ES-I3 (cell line): ENCODE measurements at regions not wholly inside any gene's neighbourhood (a gene's known extent, or its start where the extent isn't known, plus 50 kb on each side); places are given as distances from the start of the nearest gene placed in this dataset.
"Not testable (repeated sequence)": the region's sequence is repeated elsewhere in the genome, so short reads cannot be mapped to it uniquely, and the experiment has no call there.

Source experiments
- H3K36me3 ChIP-seq: 2 replicates; pipeline ENCODE4 v1.6.1; 2013; ENCODE audit warnings: mild to moderate bottlenecking, low read length, control low read depth, moderate library complexity; ENCODE audit not compliant: insufficient read depth
- H3K4me1 ChIP-seq: 2 replicates; pipeline ENCODE4 v1.6.1; 2013; ENCODE audit warnings: mild to moderate bottlenecking, control low read depth, low read length; ENCODE audit not compliant: insufficient read depth
- H3K9ac ChIP-seq: 2 replicates; pipeline ENCODE4 v1.6.1; 2013; ENCODE audit warnings: low read depth, mild to moderate bottlenecking, low read length, moderate library complexity
- H3K9me3 ChIP-seq: 2 replicates; pipeline ENCODE4 v1.6.1; 2013; ENCODE audit warnings: mild to moderate bottlenecking, low read length, moderate library complexity; ENCODE audit not compliant: control insufficient read depth, insufficient read depth

DNA sequence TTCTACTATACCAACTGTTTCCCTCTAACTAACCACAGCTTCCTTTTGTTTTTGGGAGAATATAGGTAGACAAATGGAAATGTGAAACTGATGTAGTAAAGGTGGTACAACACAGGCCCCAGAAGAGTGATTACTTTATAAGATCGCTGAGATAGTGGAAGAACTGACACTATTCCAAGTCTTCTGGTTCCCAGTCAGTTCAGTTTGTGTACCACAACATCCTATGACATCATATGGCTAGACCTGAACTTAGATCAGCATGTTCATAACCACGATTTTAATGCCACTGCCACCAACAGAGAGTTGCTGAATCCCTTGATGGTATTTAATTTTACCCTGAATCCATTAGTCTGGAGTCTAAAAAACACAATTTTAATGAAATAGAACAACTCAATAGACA lies 328.9 kb downstream of the GPD2 start:
- Histone ChIP-seq H3K9me3 (no peaks in the 10 kb centered on the region; the same call in 1 of the 2 replicates), H3K4me1 (no peaks in the 10 kb centered on the region), H3K9ac (no peak overlapping the region), H3K36me3 (no peaks in the 10 kb centered on the region; the same call in 1 of the 2 replicates)

DNA sequence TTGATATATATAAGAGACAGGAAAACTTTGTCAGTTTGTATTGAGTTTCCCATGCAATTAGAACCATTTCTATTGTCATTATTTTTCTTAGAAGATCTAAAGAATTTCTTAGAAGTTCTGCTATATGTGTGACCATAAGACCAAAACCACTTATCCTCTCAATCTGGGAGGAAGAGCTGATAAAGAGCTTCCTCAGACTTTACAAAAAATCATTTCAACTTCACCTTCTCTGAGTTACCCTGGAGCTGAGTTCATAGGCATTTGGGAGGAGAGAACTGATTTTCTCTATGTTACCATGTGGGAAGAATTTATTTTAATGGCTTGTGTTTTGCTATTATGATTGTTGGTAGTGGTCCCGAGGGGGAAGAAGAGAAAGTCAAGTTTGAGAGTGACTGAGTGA lies 329.3 kb downstream of the GPD2 start:
- H3K36me3 ChIP-seq = no peaks in the 10 kb centered on the region; the same call in 1 of the 2 replicates
- no peak overlapping the region for H3K9ac ChIP-seq
- H3K4me1 ChIP-seq = no peaks in the 10 kb centered on the region
- H3K9me3 ChIP-seq = no peaks in the 10 kb centered on the region; the same call in 1 of the 2 replicates

DNA sequence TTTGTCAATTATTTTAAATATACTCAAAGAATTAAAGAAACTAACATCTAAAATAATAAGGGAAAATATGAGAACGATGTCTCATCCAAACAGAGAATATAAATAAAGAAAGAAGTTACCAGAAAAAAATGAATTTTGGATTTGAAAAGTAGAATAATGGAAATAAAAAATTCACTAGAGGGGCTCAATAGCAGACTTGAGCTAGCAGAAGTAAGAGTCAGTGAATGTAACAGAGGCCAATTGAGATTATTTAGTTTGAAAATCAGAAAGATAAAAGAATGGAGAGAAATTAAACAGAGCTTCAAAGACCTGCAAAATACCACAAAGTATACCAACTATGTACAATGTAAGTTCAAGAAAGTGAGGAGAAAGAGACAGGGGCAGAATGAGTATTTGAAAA lies 333.6 kb downstream of the GPD2 start:
- no peaks in the 10 kb centered on the region; the same call in 1 of the 2 replicates for H3K9me3 ChIP-seq
- H3K4me1 ChIP-seq = no peaks in the 10 kb centered on the region
- H3K9ac ChIP-seq = no peak overlapping the region
- no peaks in the 10 kb centered on the region; the same call in 1 of the 2 replicates for H3K36me3 ChIP-seq

DNA sequence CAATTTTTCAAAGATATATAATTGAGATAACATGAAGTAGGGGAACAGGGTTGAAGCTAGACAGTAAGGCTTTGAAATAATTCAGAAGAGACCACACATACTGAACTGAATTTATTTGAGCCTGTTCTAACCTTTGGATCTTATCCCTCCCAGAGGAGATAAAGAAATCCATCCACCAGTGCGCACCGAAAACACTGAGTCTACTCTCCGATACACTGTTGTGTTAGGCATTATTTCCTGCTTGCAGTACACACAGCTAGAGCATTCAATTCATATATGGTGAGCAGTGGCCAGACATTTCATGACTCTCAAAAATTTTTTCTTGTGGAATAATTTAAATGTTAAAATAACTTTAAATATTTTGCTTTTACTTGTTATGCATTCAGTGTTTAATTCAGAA lies 342.7 kb downstream of the GPD2 start:
- Histone ChIP-seq H3K36me3 (no peaks in the 10 kb centered on the region), H3K9me3 (no peaks in the 10 kb centered on the region), H3K9ac (no peak overlapping the region), H3K4me1 (0 out of 2 replicates have a peak, but pooled peaks cover under 1% of the 10 kb centered on the region)

DNA sequence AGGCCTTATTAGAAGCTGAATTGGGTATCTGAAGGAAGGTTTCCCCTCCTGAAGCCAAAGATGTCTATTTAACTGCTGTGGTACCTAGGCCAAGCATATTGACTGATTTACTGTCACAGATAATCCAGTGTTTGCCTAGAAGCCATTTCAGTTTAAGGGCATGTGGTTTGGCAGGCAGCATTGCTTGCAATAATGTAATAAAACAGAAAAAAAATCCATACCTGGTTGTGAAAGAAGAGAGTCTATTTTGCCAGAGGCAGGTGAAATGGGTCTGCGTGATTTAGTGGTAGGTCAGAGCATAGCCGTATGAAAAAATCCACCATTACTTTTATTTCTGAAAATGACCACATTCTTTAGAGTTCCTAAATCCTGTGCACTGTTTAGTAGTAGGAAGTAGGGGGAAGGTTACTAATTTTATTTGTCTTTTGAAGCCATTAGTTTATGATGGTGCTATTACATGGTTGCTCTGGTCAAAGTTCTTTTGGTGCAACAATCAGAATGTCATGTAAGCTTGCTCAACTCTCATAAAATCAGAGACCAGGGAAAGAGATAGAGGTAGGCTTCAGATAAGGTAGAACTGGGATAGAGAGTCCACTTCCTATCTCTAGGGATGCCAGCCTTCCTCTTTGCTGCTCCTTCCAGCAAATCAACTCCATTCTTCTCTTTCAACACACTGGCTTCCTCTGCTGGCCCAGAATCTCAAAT lies 343.4 kb downstream of the GPD2 start:
- Histone ChIP-seq H3K9ac (no peak overlapping the region), H3K4me1 (0 out of 2 replicates have a peak, but pooled peaks cover 3% of the 10 kb centered on the region), H3K36me3 (no peaks in the 10 kb centered on the region), H3K9me3 (no peaks in the 10 kb centered on the region)

DNA sequence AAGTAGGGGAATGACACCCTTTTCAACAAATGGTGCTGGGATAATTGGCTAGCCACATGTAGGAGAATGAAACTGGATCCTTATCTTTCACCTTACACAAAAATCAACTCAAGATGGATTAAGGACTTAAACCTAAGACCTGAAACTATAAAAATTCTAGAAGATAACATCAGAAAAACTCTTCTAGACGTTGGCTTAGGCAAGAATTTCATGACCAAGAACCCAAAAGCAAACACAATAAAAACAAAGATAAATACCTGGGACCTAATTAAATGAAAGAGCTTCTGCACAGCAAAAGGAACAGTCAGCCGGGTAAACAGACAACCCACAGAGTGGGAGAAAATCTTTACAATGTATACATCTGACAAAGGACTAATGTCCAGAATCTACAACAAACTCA lies 345.5 kb downstream of the GPD2 start:
- not testable (repeated sequence) for H3K36me3 ChIP-seq, H3K4me1 ChIP-seq, H3K9me3 ChIP-seq, H3K9ac ChIP-seq

DNA sequence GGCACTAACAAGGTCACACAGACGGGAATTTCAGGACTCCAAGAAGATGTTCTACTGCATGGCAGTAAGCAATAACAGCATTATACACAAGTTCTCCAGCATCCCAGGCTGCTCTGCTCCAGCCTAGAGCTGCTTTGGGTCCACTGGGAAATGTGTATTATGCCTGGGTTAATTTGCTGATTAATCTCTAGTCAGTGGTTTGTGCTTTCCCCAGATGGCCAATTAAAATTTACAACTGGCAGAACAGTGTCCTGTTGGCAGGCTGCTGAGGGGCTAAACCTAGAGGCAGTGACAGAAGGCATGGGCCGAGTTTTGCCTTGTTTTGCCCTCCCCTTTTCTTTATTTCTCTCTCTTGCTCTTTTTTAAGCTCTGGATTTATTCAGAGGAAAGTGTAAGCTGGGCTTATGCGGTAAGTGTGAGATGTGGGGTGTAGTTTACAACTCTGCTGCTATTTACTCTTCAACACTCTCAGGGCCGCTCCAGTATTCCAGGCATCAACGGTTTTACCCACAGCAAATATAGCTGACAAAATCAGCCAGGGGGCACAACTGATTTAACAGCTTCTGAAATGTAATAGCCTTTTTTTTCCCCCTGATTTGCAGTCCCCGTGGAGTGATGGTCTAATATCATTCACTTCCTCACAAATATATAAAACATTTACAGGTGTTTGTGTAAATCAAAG lies 348.0 kb downstream of the GPD2 start:
- Histone ChIP-seq H3K36me3 (no peaks in the 10 kb centered on the region), H3K9ac (no peak overlapping the region)

DNA sequence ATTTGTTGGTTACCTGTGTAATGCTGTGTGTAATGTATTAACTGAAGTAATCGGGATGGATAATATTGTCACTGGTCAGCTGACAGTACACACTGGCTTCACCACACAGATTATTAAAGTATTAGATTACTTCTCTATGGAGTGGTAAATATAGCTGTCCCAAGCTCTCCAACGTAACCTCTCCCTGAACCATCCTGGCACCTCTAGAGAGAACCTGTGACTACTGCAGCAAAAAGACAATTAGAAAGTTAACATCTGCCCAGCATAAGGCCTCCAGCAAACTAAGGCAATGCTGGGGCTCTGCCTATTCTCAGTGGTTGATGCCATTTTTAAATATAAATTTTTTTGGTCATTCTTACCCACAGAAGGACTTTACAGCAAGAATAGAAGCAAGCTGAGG lies 351.3 kb downstream of the GPD2 start:
- peaks cover 2% of the 10 kb centered on the region; the same call in 1 of the 2 replicates for H3K9me3 ChIP-seq
- H3K9ac ChIP-seq = no peak overlapping the region
- no peaks in the 10 kb centered on the region for H3K36me3 ChIP-seq
- 0 out of 2 replicates have a peak, but pooled peaks cover 3% of the 10 kb centered on the region for H3K4me1 ChIP-seq

More for the DNA sequence above, 348.0 kb downstream of the GPD2 start:
- no peaks in the 10 kb centered on the region for H3K9me3 ChIP-seq
- 0 out of 2 replicates have a peak, but pooled peaks cover 3% of the 10 kb centered on the region for H3K4me1 ChIP-seq

DNA sequence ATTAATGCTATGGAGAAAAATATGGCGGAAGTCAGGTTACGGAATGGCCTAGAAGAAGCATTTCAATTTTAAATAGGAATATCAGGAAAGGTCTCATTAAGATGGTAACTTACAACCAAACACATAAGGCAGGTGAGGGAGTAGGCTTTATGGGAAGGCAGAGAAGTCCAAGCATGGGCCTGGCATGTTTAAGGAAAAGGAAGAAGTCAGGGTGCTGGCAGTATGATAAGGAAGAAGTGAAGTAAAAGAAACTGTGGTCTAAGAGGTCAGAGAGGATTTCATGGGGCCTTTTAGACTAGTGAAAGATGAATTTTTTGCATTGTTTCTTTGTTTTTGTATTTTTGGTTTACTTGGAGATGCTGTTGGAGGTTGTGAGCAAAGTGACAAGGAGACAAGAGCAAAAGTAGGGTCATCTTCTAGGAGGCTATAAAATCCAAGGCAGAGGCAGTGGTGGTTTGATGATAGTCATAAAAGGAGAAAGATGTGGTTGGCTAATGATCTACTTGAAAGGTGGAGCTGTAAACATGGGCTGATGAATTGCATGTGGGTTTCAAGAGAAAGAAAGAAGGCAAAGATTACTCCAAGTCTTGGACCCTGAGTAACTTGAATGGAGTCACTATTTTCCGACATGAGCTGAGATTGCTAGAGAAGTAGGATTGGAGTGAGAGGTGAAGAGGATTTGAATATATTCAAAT lies 354.3 kb downstream of the GPD2 start:
- no peak overlapping the region for H3K9ac ChIP-seq
- peaks cover 2% of the 10 kb centered on the region; the same call in 1 of the 2 replicates for H3K9me3 ChIP-seq
- H3K36me3 ChIP-seq = no peaks in the 10 kb centered on the region
- H3K4me1 ChIP-seq = peaks cover 3% of the 10 kb centered on the region; the same call in 1 of the 2 replicates

DNA sequence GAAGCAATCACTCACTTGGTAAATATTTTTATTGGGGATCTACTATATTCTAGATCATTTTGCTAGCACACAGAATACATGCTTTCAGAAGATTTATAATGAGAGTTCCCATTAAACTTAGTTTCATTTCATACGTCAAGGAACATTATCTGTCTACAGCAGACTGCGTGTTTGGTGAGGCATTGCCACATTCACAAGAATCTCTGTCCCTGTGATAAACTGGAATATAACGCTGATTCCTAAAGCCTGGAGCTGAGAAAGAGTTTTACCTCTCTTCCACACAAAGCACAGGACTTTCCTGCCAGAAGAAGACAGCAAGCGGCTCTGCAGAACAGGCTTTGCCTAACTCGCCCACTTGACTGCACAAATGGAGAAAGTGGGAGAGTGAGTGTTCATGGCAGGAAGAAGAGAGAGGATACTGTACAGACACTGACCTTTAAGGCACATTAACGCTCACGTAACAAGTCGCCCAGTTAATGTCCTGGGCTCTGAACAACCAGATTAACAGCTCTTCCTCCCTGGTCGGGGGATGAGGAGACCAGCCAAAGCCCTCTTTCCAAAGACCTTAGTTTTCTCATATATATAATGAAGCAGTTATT lies 356.2 kb downstream of the GPD2 start:
- Histone ChIP-seq H3K9ac (no peak overlapping the region), H3K4me1 (peaks cover 3% of the 10 kb centered on the region; the same call in 1 of the 2 replicates), H3K36me3 (no peaks in the 10 kb centered on the region), H3K9me3 (peaks cover 2% of the 10 kb centered on the region; the same call in 1 of the 2 replicates)

DNA sequence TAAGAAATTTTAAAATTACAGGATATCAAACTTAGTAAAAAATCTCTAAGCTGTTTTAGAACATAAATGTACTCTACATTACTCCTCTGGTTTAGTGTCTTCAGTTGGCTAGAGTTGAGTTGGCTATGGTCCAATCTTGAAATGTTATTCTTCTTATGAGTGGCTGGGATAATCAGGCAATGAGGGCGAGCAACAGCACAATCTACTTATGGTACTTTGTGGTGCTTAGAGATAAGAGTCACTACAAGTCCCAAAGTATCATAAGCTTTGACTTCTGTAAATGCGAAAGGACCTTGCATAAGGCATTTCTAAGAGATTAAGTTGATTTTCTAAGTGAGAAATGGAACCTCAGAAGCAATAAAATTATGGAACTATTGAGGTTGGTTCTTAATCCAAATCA lies 361.7 kb downstream of the GPD2 start:
- no peaks in the 10 kb centered on the region for H3K36me3 ChIP-seq
- H3K9ac ChIP-seq = no peak overlapping the region
- peaks cover 33% of the 10 kb centered on the region for H3K4me1 ChIP-seq
- H3K9me3 ChIP-seq = no peaks in the 10 kb centered on the region

DNA sequence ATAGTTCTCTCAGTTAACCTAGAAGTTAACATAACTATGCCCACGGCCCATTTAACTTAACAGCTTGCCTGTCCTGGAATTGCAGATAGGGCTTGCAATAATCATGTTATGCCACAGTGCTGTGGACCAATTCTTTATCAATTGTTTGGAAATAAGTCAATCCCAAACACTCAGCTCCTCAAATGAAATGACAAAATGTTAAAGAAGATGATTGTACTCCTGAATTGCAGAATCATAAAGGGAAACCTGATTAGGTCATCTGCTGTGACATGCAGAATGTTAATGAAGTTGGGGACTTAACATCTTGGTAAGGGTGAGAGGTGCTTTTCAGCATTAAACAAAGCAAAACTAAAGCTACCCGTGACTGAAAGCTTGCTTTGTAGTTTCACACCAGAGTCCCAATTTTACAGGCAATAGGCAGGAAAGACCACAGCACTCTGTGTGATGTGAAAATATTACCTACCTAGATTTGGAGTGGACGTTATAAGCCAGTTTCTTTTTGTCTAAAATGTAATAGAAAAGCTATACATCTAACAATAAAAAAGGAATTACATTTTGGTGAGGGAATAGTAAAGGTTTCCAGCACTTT lies 364.0 kb downstream of the GPD2 start:
- Histone ChIP-seq H3K9me3 (no peaks in the 10 kb centered on the region), H3K9ac (peak overlapping the region; percentile 13; the same call in 1 of the 2 replicates), H3K36me3 (no peaks in the 10 kb centered on the region), H3K4me1 (peaks cover 38% of the 10 kb centered on the region)

DNA sequence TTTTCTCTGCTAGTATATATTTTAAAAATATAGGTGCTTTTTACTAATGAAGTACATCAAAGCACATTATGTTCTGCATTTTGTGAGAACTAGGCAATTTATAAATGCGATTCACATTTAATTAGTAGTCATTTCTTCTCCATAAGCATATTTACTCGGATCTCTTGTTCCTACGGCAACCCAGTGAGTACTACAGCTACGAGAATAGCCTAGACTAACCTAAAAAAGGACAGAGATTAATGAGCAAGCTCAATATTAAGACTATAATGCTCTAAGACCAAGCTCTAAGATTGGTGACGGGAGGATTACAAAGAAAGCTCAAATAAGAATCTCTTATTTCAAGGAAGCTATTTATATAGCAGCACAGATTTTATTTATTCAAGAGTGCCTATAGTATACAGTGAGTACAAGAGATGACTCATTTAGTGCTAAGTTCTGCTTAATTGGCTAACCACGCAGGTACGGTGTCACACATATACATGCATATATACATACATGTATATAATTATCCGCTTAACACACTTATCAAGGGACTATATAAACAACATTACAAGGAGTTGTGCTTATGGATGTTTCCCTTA lies 364.7 kb downstream of the GPD2 start:
- Histone ChIP-seq H3K9me3 (no peaks in the 10 kb centered on the region; the same call in 1 of the 2 replicates), H3K36me3 (no peaks in the 10 kb centered on the region), H3K4me1 (peaks cover 38% of the 10 kb centered on the region), H3K9ac (peak overlapping the region; percentile 13; the same call in 1 of the 2 replicates)
